B cell (primary cell): ENCODE measurements at regions not wholly inside any gene's neighbourhood (a gene's known extent, or its start where the extent isn't known, plus 50 kb on each side); places are given as distances from the start of the nearest gene placed in this dataset.

Experiments used
- ATAC-seq: fragments of 200-7000 bp; cut with Tn5 transposase; one replicate; pipeline ENCODE4 v1.10.0; 2021; ENCODE audit warnings: low read depth, mild to moderate bottlenecking, moderate number of reproducible peaks, moderate library complexity
- CTCF ChIA-PET: fragments of 350-600 bp; sonication (Branson Sonifier 250); formaldehyde crosslinking; loops from one replicate; lab custom pipeline; 2021; ENCODE audit warnings: antibody characterized with exemption, inconsistent platforms; lab: Charles Lee
- POLR2A ChIA-PET: fragments of 350-600 bp; sonication (Branson Sonifier 250); formaldehyde crosslinking; loops from one replicate; lab custom pipeline; 2021; ENCODE audit warnings: antibody characterized with exemption; lab: Charles Lee
- DNase-seq: peaks from one replicate; pipeline ENCODE4 v3.0.0; 2013
- H2AFZ ChIP-seq: 2 replicates; pipeline ENCODE4 v1.6.1; 2012; ENCODE audit warnings: mild to moderate bottlenecking, low read depth, low read length; ENCODE audit not compliant: insufficient read depth, poor library complexity, severe bottlenecking
- H3K27ac ChIP-seq, 2 donors: 1 replicate in 1 of 2; 2 replicates in 1 of 2; pipeline ENCODE4 v1.5.1; 2012 to 2013; ENCODE audit warnings: low read length in 2 of 2, mild to moderate bottlenecking in 2 of 2, moderate library complexity in 1 of 2
- H3K27me3 ChIP-seq, 4 experiments: fragments of 200-600 bp in 1 of 4; sonication (generic) in 1 of 4; replicated peaks in 1 of 4; 1 replicate in 2 of 4; 2 replicates in 2 of 4; pipeline versions ENCODE4 v1.6.1 to v1.7.0; 2013 to 2016; ENCODE audit warnings: low read length in 3 of 4, mild to moderate bottlenecking in 2 of 4, mixed read lengths in 1 of 4, moderate library complexity in 1 of 4; ENCODE audit not compliant: insufficient read depth in 4 of 4, control insufficient read depth in 3 of 4; ENCODE audit errors: control extremely low read depth in 1 of 4
- H3K36me3 ChIP-seq, 2 experiments: replicated peaks in 1 of 2; 1 replicate in 1 of 2; 2 replicates in 1 of 2; pipeline versions ENCODE4 v1.6.1 to v1.7.1; 2013; ENCODE audit warnings: low read length in 1 of 2; ENCODE audit not compliant: insufficient read depth in 2 of 2, control insufficient read depth in 1 of 2; ENCODE audit errors: control extremely low read depth in 1 of 2, extremely low read depth in 1 of 2
- H3K4me1 ChIP-seq, 2 donors: fragments of 200-600 bp in 1 of 2; sonication (generic) in 1 of 2; 1 replicate in 1 of 2; 2 replicates in 1 of 2; pipeline versions ENCODE4 v1.5.1 to v1.6.1; 2013 to 2017; ENCODE audit warnings: low read length in 2 of 2; ENCODE audit not compliant: control insufficient read depth in 2 of 2, insufficient read depth in 2 of 2
- H3K4me2 ChIP-seq: replicated peaks from 2 replicates; pipeline ENCODE3; 2012; ENCODE audit warnings: mild to moderate bottlenecking, low read depth, low read length; ENCODE audit not compliant: poor library complexity, severe bottlenecking
- H3K4me3 ChIP-seq, 5 experiments: fragments of 200-600 bp in 1 of 5; sonication (generic) in 1 of 5; 1 replicate in 3 of 5; 2 replicates in 2 of 5; pipeline versions ENCODE4 v1.5.1 to v1.7.0; 2011 to 2016; ENCODE audit warnings: low read length in 4 of 5, mild to moderate bottlenecking in 4 of 5, low read depth in 2 of 5, control low read depth in 1 of 5, moderate library complexity in 1 of 5; ENCODE audit not compliant: insufficient read depth in 1 of 5; ENCODE audit errors: control extremely low read depth in 1 of 5, extremely low read depth in 1 of 5
- H3K79me2 ChIP-seq: fragments of 200-600 bp; sonication (generic); one replicate; pipeline ENCODE4 v1.6.0; 2016; ENCODE audit warnings: low read length; ENCODE audit not compliant: control insufficient read depth, insufficient read depth
- H3K9ac ChIP-seq: fragments of 200-600 bp; sonication (generic); 2 replicates; pipeline ENCODE4 v1.6.1; 2017; ENCODE audit warnings: mild to moderate bottlenecking, low read length, moderate library complexity
- H3K9me3 ChIP-seq, 3 donors: one replicate each; pipeline versions ENCODE4 v1.6.1 to v1.7.1; 2013; ENCODE audit warnings: low read length in 2 of 3; ENCODE audit not compliant: control insufficient read depth in 2 of 3, insufficient read depth in 1 of 3; ENCODE audit errors: control extremely low read depth in 1 of 3
- H4K20me1 ChIP-seq: 2 replicates; pipeline ENCODE4 v1.6.0; 2012; ENCODE audit warnings: mild to moderate bottlenecking, low read length; ENCODE audit not compliant: insufficient read depth, control insufficient read depth, poor library complexity, severe bottlenecking
- H3K27ac Mint-ChIP-seq: one replicate; pipeline ENCODE4 v1.8.0; 2021; ENCODE audit warnings: mixed read lengths
- H3K27me3 Mint-ChIP-seq: one replicate; pipeline ENCODE4 v1.8.0; 2021; ENCODE audit warnings: mixed read lengths
- H3K4me1 Mint-ChIP-seq: one replicate; pipeline ENCODE4 v1.8.0; 2021; ENCODE audit warnings: mixed read lengths
- H3K4me3 Mint-ChIP-seq: one replicate; pipeline ENCODE4 v1.8.0; 2021; ENCODE audit warnings: mixed read lengths
- H3K9me3 Mint-ChIP-seq: one replicate; pipeline ENCODE4 v1.8.0; 2022; ENCODE audit warnings: mixed read lengths; ENCODE audit not compliant: insufficient read depth
- EZH2 ChIP-seq: IDR thresholded peaks from 2 replicates; pipeline ENCODE4 v1.6.1; 2012; ENCODE audit warnings: borderline replicate concordance, low read depth, mild to moderate bottlenecking, moderate library complexity, low read length; ENCODE audit not compliant: insufficient read depth, poor library complexity, severe bottlenecking
- WGBS: methylation state at CpG from one replicate; pipeline ENCODE4 v1.1.5; 2013; ENCODE audit warnings: missing lambda C conversion rate; ENCODE audit not compliant: insufficient coverage; 5-methylcytosine and 5-hydroxymethylcytosine counted together
- intact Hi-C: fragments of 100-400 bp; cut with micrococcal nuclease; formaldehyde crosslinking; loops from one replicate; pipeline ENCODE4 v1.10.0; 2022
- TF ChIP-seq, protein P1 (sequence below): fragments of 200-600 bp; IDR thresholded peaks from one replicate; pipeline ENCODE4 v1.8.0; 2022; ENCODE audit warnings: antibody characterized with exemption, mild to moderate bottlenecking

- POLR2A ChIA-PET, result interaction anchor here (0.6 to 1.2 kb wide), 3 partner anchors 155 to 517 kb away, joined by 3 to 5 read pairs (median 4); no protein-coding TSS in a partner anchor
Observed at GRCh38 chr2:136394136-136395060, 276.4 kb upstream of the CXCR4 start.

More at GRCh38 chr2:136394136-136395060, 276.4 kb upstream of the CXCR4 start:
- WGBS, result 83% methylated on average over 5 of the region's 8 CpGs
- Histone ChIP-seq H3K36me3 (no peaks in the 10 kb centered on the region), H3K27ac (peak overlapping the region in 1 of 2 donors; percentile 27), H3K79me2 (no peaks in the 10 kb centered on the region), H3K4me1 (peaks cover 33 to 49% of the 10 kb centered on the region in 2 donors), H3K9me3 (no peaks in the 10 kb centered on the region), H3K27me3 (no peaks in the 10 kb centered on the region), H2AFZ (no peak overlapping the region), H3K4me3 (no peak overlapping the region), H4K20me1 (no peaks in the 10 kb centered on the region), H3K9ac (no peak overlapping the region), H3K4me2 (peak overlapping the region; percentile 7)
- Mint-ChIP-seq H3K4me3 (peak overlapping the region; percentile 27), H3K9me3 (no peaks in the 10 kb centered on the region), H3K27me3 (no peaks in the 10 kb centered on the region), H3K4me1 (peaks cover 53% of the 10 kb centered on the region), H3K27ac (peak overlapping the region; percentile 75)
- peak; percentile 57 for DNase-seq
- peak; percentile 48 for ATAC-seq
- intact Hi-C loops, result no loop called here
- TF ChIP-seq EZH2, result no peak
- TF ChIP-seq, protein P1, sequence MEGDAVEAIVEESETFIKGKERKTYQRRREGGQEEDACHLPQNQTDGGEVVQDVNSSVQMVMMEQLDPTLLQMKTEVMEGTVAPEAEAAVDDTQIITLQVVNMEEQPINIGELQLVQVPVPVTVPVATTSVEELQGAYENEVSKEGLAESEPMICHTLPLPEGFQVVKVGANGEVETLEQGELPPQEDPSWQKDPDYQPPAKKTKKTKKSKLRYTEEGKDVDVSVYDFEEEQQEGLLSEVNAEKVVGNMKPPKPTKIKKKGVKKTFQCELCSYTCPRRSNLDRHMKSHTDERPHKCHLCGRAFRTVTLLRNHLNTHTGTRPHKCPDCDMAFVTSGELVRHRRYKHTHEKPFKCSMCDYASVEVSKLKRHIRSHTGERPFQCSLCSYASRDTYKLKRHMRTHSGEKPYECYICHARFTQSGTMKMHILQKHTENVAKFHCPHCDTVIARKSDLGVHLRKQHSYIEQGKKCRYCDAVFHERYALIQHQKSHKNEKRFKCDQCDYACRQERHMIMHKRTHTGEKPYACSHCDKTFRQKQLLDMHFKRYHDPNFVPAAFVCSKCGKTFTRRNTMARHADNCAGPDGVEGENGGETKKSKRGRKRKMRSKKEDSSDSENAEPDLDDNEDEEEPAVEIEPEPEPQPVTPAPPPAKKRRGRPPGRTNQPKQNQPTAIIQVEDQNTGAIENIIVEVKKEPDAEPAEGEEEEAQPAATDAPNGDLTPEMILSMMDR, result no peak
- CTCF ChIA-PET, result interaction anchor here (0.8 to 2.6 kb wide), 5 partner anchors 10 to 481 kb away, joined by 3 to 6 read pairs (median 5); no protein-coding TSS in a partner anchor
